ENCODE measurements at regions not wholly inside any gene's neighbourhood (a gene's known extent, or its start where the extent isn't known, plus 50 kb on each side); places are given as distances from the start of the nearest gene placed in this dataset.

DNA sequence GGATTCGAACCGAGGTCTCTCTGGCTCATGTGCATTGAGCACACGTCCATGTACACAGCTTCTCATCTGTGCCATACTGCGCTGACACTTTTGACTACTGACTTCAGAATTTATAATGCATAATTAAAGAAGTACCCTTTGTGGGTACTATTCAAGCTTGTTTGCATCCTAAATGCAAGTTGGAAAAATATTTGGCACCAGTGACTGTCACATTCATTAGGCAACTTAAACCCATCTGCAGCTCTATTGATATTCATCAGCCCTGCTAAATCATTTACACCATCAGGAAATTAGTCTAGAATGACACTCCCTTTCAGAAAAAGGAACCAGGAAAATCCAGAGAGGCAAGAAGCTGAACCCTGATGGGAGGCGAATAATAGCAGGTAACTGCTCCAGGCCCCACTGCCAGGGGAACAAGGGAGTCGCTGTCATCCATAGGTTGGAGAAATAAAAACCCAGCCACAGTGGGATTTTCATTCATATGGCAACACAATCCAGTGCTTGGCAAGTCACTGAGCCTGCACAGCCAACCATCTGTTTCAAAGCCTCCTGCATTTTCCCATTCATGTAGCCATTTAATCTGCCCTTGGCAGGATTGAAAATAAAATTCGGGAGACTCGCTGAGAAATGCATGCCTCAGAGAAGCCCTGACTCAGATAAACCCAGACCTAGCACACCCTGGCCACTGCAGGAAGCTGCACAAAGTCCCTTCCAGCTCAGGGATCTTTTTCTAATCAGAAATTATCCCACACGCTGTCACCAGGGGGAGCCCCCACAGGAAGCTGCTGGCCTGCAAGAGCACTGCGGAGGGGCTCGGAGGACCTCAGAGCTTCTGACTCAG, 103.0 kb upstream of the VEPH1 start:
- H3K4me3 Mint-ChIP-seq (ENCODE audit: unreplicated experiment): peak overlapping the region; percentile 56

DNA sequence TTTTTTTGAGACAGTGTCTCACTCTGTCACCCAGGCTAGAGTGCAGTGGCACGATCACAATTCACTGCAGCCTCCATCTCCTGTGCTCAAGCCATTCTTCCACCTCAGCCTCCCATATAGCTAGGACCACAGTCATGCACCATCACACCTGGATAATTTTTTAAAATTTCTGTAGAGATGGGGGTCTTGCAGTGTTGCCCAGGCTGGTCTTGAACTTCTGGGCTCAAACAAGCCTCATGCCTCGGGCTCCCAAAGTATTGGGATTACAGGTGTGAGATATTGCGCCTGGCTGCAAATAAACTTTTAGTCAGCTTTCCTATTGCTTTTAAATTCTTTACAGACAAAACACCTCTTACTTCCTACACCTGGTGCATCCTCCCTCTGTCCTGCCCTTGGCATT, 102.1 kb upstream of the VEPH1 start:
- Mint-ChIP-seq H3K9me3 (ENCODE audit: low read depth) (no peaks in the 10 kb centered on the region), H3K27ac (ENCODE audit: unreplicated experiment) (no peak overlapping the region), H3K36me3 (ENCODE audit: low read depth) (peaks cover 2% of the 10 kb centered on the region), H3K4me1 (ENCODE audit: low read depth) (peaks cover 3% of the 10 kb centered on the region), H3K27me3 (ENCODE audit: low read depth) (peaks cover 4% of the 10 kb centered on the region), H3K4me3 (ENCODE audit: unreplicated experiment) (no peak overlapping the region)
- no peak for DNase-seq (ENCODE audit: low spot score)
- TF ChIP-seq, protein P1, sequence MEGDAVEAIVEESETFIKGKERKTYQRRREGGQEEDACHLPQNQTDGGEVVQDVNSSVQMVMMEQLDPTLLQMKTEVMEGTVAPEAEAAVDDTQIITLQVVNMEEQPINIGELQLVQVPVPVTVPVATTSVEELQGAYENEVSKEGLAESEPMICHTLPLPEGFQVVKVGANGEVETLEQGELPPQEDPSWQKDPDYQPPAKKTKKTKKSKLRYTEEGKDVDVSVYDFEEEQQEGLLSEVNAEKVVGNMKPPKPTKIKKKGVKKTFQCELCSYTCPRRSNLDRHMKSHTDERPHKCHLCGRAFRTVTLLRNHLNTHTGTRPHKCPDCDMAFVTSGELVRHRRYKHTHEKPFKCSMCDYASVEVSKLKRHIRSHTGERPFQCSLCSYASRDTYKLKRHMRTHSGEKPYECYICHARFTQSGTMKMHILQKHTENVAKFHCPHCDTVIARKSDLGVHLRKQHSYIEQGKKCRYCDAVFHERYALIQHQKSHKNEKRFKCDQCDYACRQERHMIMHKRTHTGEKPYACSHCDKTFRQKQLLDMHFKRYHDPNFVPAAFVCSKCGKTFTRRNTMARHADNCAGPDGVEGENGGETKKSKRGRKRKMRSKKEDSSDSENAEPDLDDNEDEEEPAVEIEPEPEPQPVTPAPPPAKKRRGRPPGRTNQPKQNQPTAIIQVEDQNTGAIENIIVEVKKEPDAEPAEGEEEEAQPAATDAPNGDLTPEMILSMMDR (IDR thresholded peaks at IDR 0.05): no peak

More for the DNA sequence above, 103.0 kb upstream of the VEPH1 start:
- DNase-seq (ENCODE audit: low spot score): no peak
- peaks cover 3% of the 10 kb centered on the region for H3K4me1 Mint-ChIP-seq (ENCODE audit: low read depth)
- peaks cover 4% of the 10 kb centered on the region for H3K27me3 Mint-ChIP-seq (ENCODE audit: low read depth)
- H3K36me3 Mint-ChIP-seq (ENCODE audit: low read depth): peaks cover 2% of the 10 kb centered on the region
- H3K27ac Mint-ChIP-seq (ENCODE audit: unreplicated experiment): no peak overlapping the region
- TF ChIP-seq, protein P1 (IDR thresholded peaks at IDR 0.05): peak; percentile 94
- H3K9me3 Mint-ChIP-seq (ENCODE audit: low read depth): no peaks in the 10 kb centered on the region

DNA sequence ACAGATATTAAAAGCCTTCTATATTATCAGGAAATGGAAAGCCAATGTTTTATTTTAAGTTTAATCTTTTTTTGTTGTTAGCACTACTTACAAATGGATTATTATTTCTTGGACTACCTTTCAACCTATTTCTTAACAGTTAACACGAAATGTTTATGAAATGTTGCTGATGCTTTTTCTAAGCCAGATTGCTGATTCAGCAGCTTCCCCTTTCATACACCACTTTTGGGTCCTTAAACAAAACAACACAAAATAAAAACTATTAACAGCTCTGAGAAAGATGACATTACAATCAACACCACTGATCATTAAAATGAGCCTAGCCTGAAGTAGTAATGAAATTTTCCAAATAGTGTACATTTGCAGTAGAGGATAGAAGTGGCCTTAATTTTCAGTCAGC, 99.2 kb upstream of the VEPH1 start:
- Mint-ChIP-seq H3K27ac (ENCODE audit: unreplicated experiment) (no peak overlapping the region), H3K27me3 (ENCODE audit: low read depth) (peaks cover 5% of the 10 kb centered on the region), H3K4me1 (ENCODE audit: low read depth) (peaks cover 3% of the 10 kb centered on the region), H3K9me3 (ENCODE audit: low read depth) (no peaks in the 10 kb centered on the region), H3K36me3 (ENCODE audit: low read depth) (no peaks in the 10 kb centered on the region), H3K4me3 (ENCODE audit: unreplicated experiment) (no peak overlapping the region)
- TF ChIP-seq, protein P1 (IDR thresholded peaks at IDR 0.05): no peak
- DNase-seq (ENCODE audit: low spot score): no peak

DNA sequence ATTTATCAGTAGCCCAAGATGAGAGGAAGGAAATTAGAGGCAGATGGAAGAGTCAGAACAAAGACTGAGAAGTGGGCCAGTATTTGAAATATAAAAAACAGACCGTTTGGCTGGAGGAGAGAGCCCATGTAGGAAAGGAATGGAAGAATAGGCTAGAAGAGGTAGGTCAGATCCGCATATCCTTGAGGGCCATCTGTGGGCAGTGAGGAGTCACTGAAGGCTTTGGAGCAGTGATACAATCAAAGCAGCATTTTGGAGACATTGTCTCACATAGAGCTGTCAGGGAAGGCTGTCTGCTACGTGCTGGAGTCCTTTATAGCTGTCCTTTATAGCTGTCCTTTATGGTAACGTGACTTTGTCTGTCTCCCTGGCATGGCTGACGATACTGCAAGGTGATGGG, 92.0 kb upstream of the VEPH1 start:
- Mint-ChIP-seq H3K4me3 (ENCODE audit: unreplicated experiment) (no peak overlapping the region), H3K27me3 (ENCODE audit: low read depth) (peaks cover 31% of the 10 kb centered on the region), H3K9me3 (ENCODE audit: low read depth) (no peaks in the 10 kb centered on the region), H3K36me3 (ENCODE audit: low read depth) (no peaks in the 10 kb centered on the region), H3K27ac (ENCODE audit: unreplicated experiment) (no peak overlapping the region), H3K4me1 (ENCODE audit: low read depth) (no peaks in the 10 kb centered on the region)
- no peak for DNase-seq (ENCODE audit: low spot score)
- TF ChIP-seq, protein P1 (IDR thresholded peaks at IDR 0.05): no peak

DNA sequence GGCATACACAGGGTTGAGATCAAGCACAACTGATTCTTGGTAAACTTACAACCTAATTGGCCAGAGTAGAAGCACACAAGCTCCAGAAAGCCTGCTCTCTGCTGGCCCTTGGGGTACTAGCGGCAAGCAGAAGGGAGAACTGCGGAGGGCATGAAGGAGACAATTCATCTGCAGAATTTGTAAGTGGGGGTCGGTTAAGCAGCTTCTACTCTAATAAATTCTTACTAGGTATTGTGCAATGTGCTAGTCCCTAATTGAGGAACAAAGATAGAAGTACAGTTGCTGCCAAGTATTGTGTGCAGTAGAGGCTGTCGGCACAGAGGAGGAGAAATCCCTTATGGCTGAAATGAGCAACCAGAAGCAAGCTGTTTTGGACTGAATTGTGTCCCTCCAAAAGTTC, 91.2 kb upstream of the VEPH1 start:
- peaks cover 33% of the 10 kb centered on the region for H3K27me3 Mint-ChIP-seq (ENCODE audit: low read depth)
- no peaks in the 10 kb centered on the region for H3K4me1 Mint-ChIP-seq (ENCODE audit: low read depth)
- no peak overlapping the region for H3K27ac Mint-ChIP-seq (ENCODE audit: unreplicated experiment)
- H3K36me3 Mint-ChIP-seq (ENCODE audit: low read depth): no peaks in the 10 kb centered on the region
- TF ChIP-seq, protein P1 (IDR thresholded peaks at IDR 0.05): no peak
- no peak for DNase-seq (ENCODE audit: low spot score)
- H3K4me3 Mint-ChIP-seq (ENCODE audit: unreplicated experiment): no peak overlapping the region
- H3K9me3 Mint-ChIP-seq (ENCODE audit: low read depth): no peaks in the 10 kb centered on the region
